RWPE2 (cell line): ENCODE measurements at regions not wholly inside any gene's neighbourhood (a gene's known extent, or its start where the extent isn't known, plus 50 kb on each side); places are given as distances from the start of the nearest gene placed in this dataset.

ENCODE experiments used
- ATAC-seq: fragments of 200-7000 bp; cut with Tn5 transposase; 3 replicates; pipeline ENCODE4 v1.9.1; 2021; ENCODE audit warnings: low read depth
- DNase-seq: peaks from one replicate; pipeline ENCODE4 v3.0.0-alpha.2; 2020; ENCODE audit warnings: low spot score
- H3K27ac ChIP-seq: fragments of 450-650 bp; 2 replicates; pipeline ENCODE4 v1.5.1; 2017; ENCODE audit warnings: mild to moderate bottlenecking; ENCODE audit not compliant: poor library complexity, severe bottlenecking
- H3K27me3 ChIP-seq: fragments of 250-450 bp; sonication (Bioruptor Pico); 2 replicates; pipeline ENCODE4 v1.5.1; 2021; ENCODE audit warnings: mild to moderate bottlenecking, moderate library complexity; ENCODE audit not compliant: insufficient read depth, poor library complexity, severe bottlenecking
- H3K36me3 ChIP-seq: fragments of 250-450 bp; sonication (Bioruptor Pico); 2 replicates; pipeline ENCODE4 v1.5.1; 2020; ENCODE audit warnings: low read depth, mild to moderate bottlenecking, moderate library complexity
- H3K4me1 ChIP-seq: fragments of 250-450 bp; sonication (Bioruptor Pico); 2 replicates; pipeline ENCODE4 v1.5.1; 2021; ENCODE audit warnings: mild to moderate bottlenecking, moderate library complexity; ENCODE audit not compliant: insufficient read depth, poor library complexity, severe bottlenecking
- H3K4me3 ChIP-seq: fragments of 250-450 bp; sonication (Bioruptor Pico); 2 replicates; pipeline ENCODE4 v1.5.1; 2021; ENCODE audit warnings: mild to moderate bottlenecking, moderate library complexity; ENCODE audit not compliant: severe bottlenecking
- H3K9me3 ChIP-seq: fragments of 250-450 bp; sonication (Bioruptor Pico); 2 replicates; pipeline ENCODE4 v1.5.1; 2021; ENCODE audit warnings: mild to moderate bottlenecking, moderate library complexity; ENCODE audit not compliant: severe bottlenecking
- CTCF ChIP-seq: fragments of 450-650 bp; IDR thresholded peaks from one replicate; pipeline ENCODE4 v1.5.1; 2017; ENCODE audit warnings: mild to moderate bottlenecking, moderate library complexity; ENCODE audit not compliant: poor library complexity, severe bottlenecking

- ATAC-seq (no peak), DNase-seq (no peak)
- H3K27ac ChIP-seq, result no peak overlapping the region
- H3K36me3 ChIP-seq, result no peaks in the 10 kb centered on the region
- no peaks in the 10 kb centered on the region for H3K4me1 ChIP-seq
- no peak for TF ChIP-seq CTCF
- H3K9me3 ChIP-seq, result no peaks in the 10 kb centered on the region
- H3K4me3 ChIP-seq, result no peak overlapping the region
- H3K27me3 ChIP-seq, result no peaks in the 10 kb centered on the region
Observed at GRCh38 chr19:30711296-30711695, 339.1 kb downstream of the ZNF536 start.

GRCh38 chr19:30710721-30711120 lies 338.5 kb downstream of the ZNF536 start:
- TF ChIP-seq CTCF, result no peak
- no peak overlapping the region for H3K27ac ChIP-seq
- no peaks in the 10 kb centered on the region for H3K9me3 ChIP-seq
- H3K4me1 ChIP-seq, result no peaks in the 10 kb centered on the region
- H3K36me3 ChIP-seq, result no peaks in the 10 kb centered on the region
- no peak overlapping the region for H3K4me3 ChIP-seq
- H3K27me3 ChIP-seq, result no peaks in the 10 kb centered on the region
- ATAC-seq (no peak), DNase-seq (no peak)

GRCh38 chr19:30708416-30709178 lies 336.4 kb downstream of the ZNF536 start:
- no peaks in the 10 kb centered on the region for H3K27me3 ChIP-seq
- no peaks in the 10 kb centered on the region for H3K36me3 ChIP-seq
- no peaks in the 10 kb centered on the region for H3K9me3 ChIP-seq
- DNase-seq (no peak), ATAC-seq (no peak)
- no peak for TF ChIP-seq CTCF
- H3K27ac ChIP-seq, result no peak overlapping the region
- no peak overlapping the region for H3K4me3 ChIP-seq
- H3K4me1 ChIP-seq, result no peaks in the 10 kb centered on the region

GRCh38 chr19:30704771-30705330 lies 332.7 kb downstream of the ZNF536 start:
- DNase-seq, result no peak
- H3K4me3 ChIP-seq, result no peak overlapping the region
- no peaks in the 10 kb centered on the region for H3K27me3 ChIP-seq
- no peak for ATAC-seq
- H3K4me1 ChIP-seq, result no peaks in the 10 kb centered on the region
- H3K27ac ChIP-seq, result no peak overlapping the region
- TF ChIP-seq CTCF, result no peak
- H3K9me3 ChIP-seq, result no peaks in the 10 kb centered on the region
- no peaks in the 10 kb centered on the region for H3K36me3 ChIP-seq

GRCh38 chr19:30703645-30704044 lies 331.5 kb downstream of the ZNF536 start:
- no peak for TF ChIP-seq CTCF
- no peaks in the 10 kb centered on the region for H3K36me3 ChIP-seq
- ATAC-seq, result no peak
- H3K27me3 ChIP-seq, result no peaks in the 10 kb centered on the region
- no peak overlapping the region for H3K4me3 ChIP-seq
- DNase-seq, result no peak
- no peaks in the 10 kb centered on the region for H3K9me3 ChIP-seq
- no peaks in the 10 kb centered on the region for H3K4me1 ChIP-seq
- no peak overlapping the region for H3K27ac ChIP-seq
